Stimulated activated CD4-positive, alpha-beta T cell treated with anti-CD3 and anti-CD28 coated beads, Interleukin-15, amount 100 ng/mL, for 24 hours (primary cell): ENCODE measurements at regions not wholly inside any gene's neighbourhood (a gene's known extent, or its start where the extent isn't known, plus 50 kb on each side); places are given as distances from the start of the nearest gene placed in this dataset.
"Not testable (repeated sequence)": the region's sequence is repeated elsewhere in the genome, so short reads cannot be mapped to it uniquely, and the experiment has no call there.

Experiments
- DNase-seq: peaks from one replicate; pipeline ENCODE4 v3.0.0-alpha.2; 2020

GRCh38 chr6:165843121-165843520, 180.1 kb upstream of the PDE10A start:
- DNase-seq: no peak

- no peak for DNase-seq
Observed at GRCh38 chr6:165842281-165842936, 179.4 kb upstream of the PDE10A start.

GRCh38 chr6:165841153-165841558, 178.1 kb upstream of the PDE10A start:
- DNase-seq: no peak

- no peak for DNase-seq
Observed at GRCh38 chr6:165837948-165838745, 175.1 kb upstream of the PDE10A start.

GRCh38 chr6:165836648-165837047, 173.6 kb upstream of the PDE10A start:
- DNase-seq: not testable (repeated sequence)

GRCh38 chr6:165835410-165835851, 172.4 kb upstream of the PDE10A start:
- DNase-seq: no peak

GRCh38 chr6:165834613-165835259, 171.7 kb upstream of the PDE10A start:
- no peak for DNase-seq

- DNase-seq: no peak
Observed at GRCh38 chr6:165833355-165833754, 170.3 kb upstream of the PDE10A start.

GRCh38 chr6:165831812-165832510, 168.9 kb upstream of the PDE10A start:
- no peak for DNase-seq

GRCh38 chr6:165830761-165831160, 167.7 kb upstream of the PDE10A start:
- DNase-seq: no peak

GRCh38 chr6:165829376-165829775, 166.3 kb upstream of the PDE10A start:
- DNase-seq: no peak

GRCh38 chr6:165827190-165827518, 164.1 kb upstream of the PDE10A start:
- DNase-seq: no peak

GRCh38 chr6:165826487-165827189, 163.6 kb upstream of the PDE10A start:
- DNase-seq: no peak

- DNase-seq: no peak
Observed at GRCh38 chr6:165825256-165825815, 162.3 kb upstream of the PDE10A start.

GRCh38 chr6:165823609-165824326, 160.7 kb upstream of the PDE10A start:
- no peak for DNase-seq

GRCh38 chr6:165822501-165822900, 159.5 kb upstream of the PDE10A start:
- no peak for DNase-seq

GRCh38 chr6:165821754-165822153, 158.7 kb upstream of the PDE10A start:
- DNase-seq: no peak

- no peak for DNase-seq
Observed at GRCh38 chr6:165820934-165821333, 157.9 kb upstream of the PDE10A start.

GRCh38 chr6:165820407-165820806, 157.4 kb upstream of the PDE10A start:
- no peak for DNase-seq

GRCh38 chr6:165819394-165819793, 156.4 kb upstream of the PDE10A start:
- DNase-seq: no peak

- no peak for DNase-seq
Observed at GRCh38 chr6:165818200-165818599, 155.2 kb upstream of the PDE10A start.

GRCh38 chr6:165817771-165818170, 154.7 kb upstream of the PDE10A start:
- no peak for DNase-seq
